K562 (cell line): ENCODE measurements at regions not wholly inside any gene's neighbourhood (a gene's known extent, or its start where the extent isn't known, plus 50 kb on each side); places are given as distances from the start of the nearest gene placed in this dataset.

Experiments used
- ATAC-seq: fragments of 200-7000 bp; cut with Tn5 transposase; 3 replicates; pipeline ENCODE4 v1.9.1; 2020; ENCODE audit warnings: moderate library complexity
- BruUV-seq: library from RNA; stranded (reverse); fragments of 400-500 nt; replicated peaks from 2 replicates; lab custom pipeline; 2021; lab: Mats Ljungman, UMichigan
- CTCF ChIA-PET: fragments of 300-600 bp; formaldehyde crosslinking; extraction: SDS; loops from one replicate; lab custom pipeline; 2021; ENCODE audit warnings: low intra/inter-chr PET ratio; lab: Yijun Ruan, JAX
- POLR2A ChIA-PET: fragments of 300-600, 350-650 bp; sonication (Branson Sonifier 250); formaldehyde crosslinking; extraction: SDS; loops from one replicate; lab custom pipeline; 2021; ENCODE audit warnings: antibody characterized with exemption, inconsistent platforms; lab: Yijun Ruan, JAX
- DNase-seq, 4 experiments: peaks; one replicate each; pipeline versions ENCODE4 v3.0.0 to v3.0.0-alpha.2; 2011 to 2018; ENCODE audit warnings: low spot score in 3 of 4, mixed read lengths in 3 of 4; ENCODE audit errors: extremely low read depth in 1 of 4
- FAIRE-seq: peaks from 2 replicates; lab custom pipeline; 2011; peaks lifted over from hg19 to GRCh38; lab: Jason Lieb, UNC
- H2AFZ ChIP-seq: 2 replicates; pipeline ENCODE4 v1.6.0; 2011; ENCODE audit warnings: low read depth, low read length, control low read depth, inconsistent platforms
- H3K27ac ChIP-seq: fragments of 200-600 bp; 3 replicates; pipeline ENCODE4 v1.8.0; 2011; ENCODE audit warnings: low read depth, mild to moderate bottlenecking, control low read depth, inconsistent platforms, low read length, moderate library complexity, mixed read lengths; ENCODE audit errors: extremely low read depth
- H3K27me3 ChIP-seq, 2 experiments: fragments of 300-600 bp in 1 of 2; 2 replicates in 1 of 2; 3 replicates in 1 of 2; pipeline versions ENCODE4 v1.6.0 to v1.8.0; 2011; ENCODE audit warnings: inconsistent platforms in 2 of 2, low read length in 2 of 2, mild to moderate bottlenecking in 1 of 2, mixed read lengths in 1 of 2, moderate library complexity in 1 of 2; ENCODE audit not compliant: control insufficient read depth in 2 of 2, insufficient read depth in 2 of 2
- H3K36me3 ChIP-seq: fragments of 300-600 bp; 3 replicates; pipeline ENCODE4 v1.8.0; 2011; ENCODE audit warnings: mild to moderate bottlenecking, low read length, inconsistent platforms; ENCODE audit not compliant: control insufficient read depth, insufficient read depth
- H3K4me1 ChIP-seq, 2 experiments: fragments of 200-600 bp in 1 of 2; replicated peaks in 1 of 2; 2 replicates in 1 of 2; 3 replicates in 1 of 2; pipeline versions ENCODE4 v1.5.1 to v1.8.0; 2011; ENCODE audit warnings: inconsistent platforms in 2 of 2, low read length in 2 of 2, mild to moderate bottlenecking in 1 of 2, mixed read lengths in 1 of 2, moderate library complexity in 1 of 2; ENCODE audit not compliant: control insufficient read depth in 2 of 2, insufficient read depth in 2 of 2
- H3K4me2 ChIP-seq: 2 replicates; pipeline ENCODE4 v1.6.1; 2011; ENCODE audit warnings: low read length, control low read depth, inconsistent platforms, mixed read lengths; ENCODE audit not compliant: insufficient read depth
- H3K4me3 ChIP-seq: fragments of 200-600 bp; sonication (generic), shearing (Covaris generic); 2 replicates; pipeline ENCODE4 v1.5.1; 2016; ENCODE audit warnings: control low read depth, inconsistent platforms
- H3K79me2 ChIP-seq: fragments of 200-600 bp; 3 replicates; pipeline ENCODE4 v1.8.0; 2011; ENCODE audit warnings: low read length, inconsistent platforms; ENCODE audit not compliant: control insufficient read depth, insufficient read depth
- H3K9ac ChIP-seq, 2 experiments: 2 replicates each; pipeline versions ENCODE4 v1.6.0 to v1.6.1; 2011; ENCODE audit warnings: low read depth in 2 of 2, low read length in 2 of 2, control low read depth in 1 of 2, inconsistent platforms in 1 of 2, mild to moderate bottlenecking in 1 of 2, mixed read lengths in 1 of 2; ENCODE audit not compliant: insufficient read depth in 1 of 2
- H3K9me1 ChIP-seq: one replicate; pipeline ENCODE4 v1.6.0; 2011; ENCODE audit warnings: inconsistent platforms, mild to moderate bottlenecking, low read length, moderate library complexity; ENCODE audit not compliant: control insufficient read depth, insufficient read depth
- H3K9me3 ChIP-seq: replicated peaks from 2 replicates; pipeline ENCODE4 v1.5.1; 2011; ENCODE audit warnings: low read depth, low read length, inconsistent platforms; ENCODE audit not compliant: control insufficient read depth, insufficient read depth
- H4K20me1 ChIP-seq: replicated peaks from 2 replicates; pipeline ENCODE4 v1.6.1; 2011; ENCODE audit warnings: low read length, inconsistent platforms, mixed read lengths; ENCODE audit not compliant: control insufficient read depth, insufficient read depth
- BHLHE40 ChIP-seq: IDR thresholded peaks from 2 replicates; pipeline ENCODE4 v1.6.1; 2011; ENCODE audit warnings: low read length, improper control_type of control experiment
- DMBX1 ChIP-seq: fragments of 250-450 bp; sonication (Bioruptor Pico); IDR thresholded peaks from 2 replicates; pipeline ENCODE4 v1.8.0; 2022; ENCODE audit warnings: inconsistent platforms, mild to moderate bottlenecking, moderate library complexity, borderline replicate concordance
- MIER1 ChIP-seq: fragments of 450-650 bp; IDR thresholded peaks from 2 replicates; pipeline ENCODE4 v1.6.1; 2016; ENCODE audit warnings: antibody characterized with exemption, mild to moderate bottlenecking, low read depth
- PHF20 ChIP-seq: fragments of 450-650 bp; IDR thresholded peaks from 2 replicates; pipeline ENCODE4 v1.6.1; 2018; ENCODE audit not compliant: partially characterized antibody
- ZNF707 ChIP-seq: fragments of 250-450 bp; sonication (Bioruptor Pico); conservative IDR thresholded peaks from 2 replicates; pipeline ENCODE4 v1.8.0; 2022; ENCODE audit warnings: inconsistent platforms, mild to moderate bottlenecking, moderate library complexity
- ZNF75A ChIP-seq: fragments of 450-650 bp; formaldehyde crosslinking; IDR thresholded peaks from 2 replicates; pipeline ENCODE4 v1.4.0; 2020; ENCODE audit warnings: mild to moderate bottlenecking
- WGBS: fragments of 100-300 bp; shearing (Covaris generic); methylation state at CpG from one replicate; pipeline ENCODE4 v1.1.6; 2016; ENCODE audit warnings: low coverage, mixed read lengths; ENCODE audit not compliant: insufficient coverage; ENCODE audit errors: missing lambda C conversion rate; 5-methylcytosine and 5-hydroxymethylcytosine counted together
- in situ Hi-C: fragments of 300-500 bp; cut with MboI; formaldehyde crosslinking; loops from 4 replicates; pipeline ENCODE4 v1.15.0; 2018; ENCODE audit warnings: inconsistent platforms, mixed read lengths
- intact Hi-C: fragments of 100-400 bp; cut with micrococcal nuclease; formaldehyde crosslinking; loops from 2 replicates; pipeline ENCODE4 v1.14.2; 2022

- no peaks in the 10 kb centered on the region for H4K20me1 ChIP-seq
- intact Hi-C loops = no loop called here
- no peak overlapping the region for H3K27ac ChIP-seq
- POLR2A ChIA-PET = no interaction called here
- FAIRE-seq (no peak), ATAC-seq (no peak), DNase-seq (no peak)
- BruUV-seq = no TSS peak
- H3K4me1 ChIP-seq = no peaks in the 10 kb centered on the region
- no peaks in the 10 kb centered on the region for H3K79me2 ChIP-seq
- no peak overlapping the region for H2AFZ ChIP-seq
- no peaks in the 10 kb centered on the region for H3K36me3 ChIP-seq
- WGBS = 3% methylated on average over 3 of the region's 5 CpGs
- in situ Hi-C loops = no loop called here
- no peaks in the 10 kb centered on the region for H3K9me3 ChIP-seq
- no peak overlapping the region for H3K4me2 ChIP-seq
- H3K9me1 ChIP-seq = no peaks in the 10 kb centered on the region
- no peaks in the 10 kb centered on the region for H3K27me3 ChIP-seq
- CTCF ChIA-PET = no interaction called here
- no peak for TF ChIP-seq PHF20
- no peak for TF ChIP-seq MIER1
- no peak for TF ChIP-seq ZNF75A (CRISPR knock-in tag)
- no peak for TF ChIP-seq DMBX1
- H3K9ac ChIP-seq = no peak overlapping the region
- H3K4me3 ChIP-seq = no peak overlapping the region
Measured at GRCh38 chr10:106336874-106337273, 827.6 kb downstream of the SORCS1 start.

GRCh38 chr10:106327747-106328146 is 836.8 kb downstream of the SORCS1 start:
- no peak for DNase-seq
- ChIA-PET CTCF (no interaction called here), POLR2A (no interaction called here)
- TF ChIP-seq BHLHE40 (no peak), ZNF707 (CRISPR knock-in tag) (peak; percentile 83)
- intact Hi-C loops = no loop called here
- no peak for FAIRE-seq
- in situ Hi-C loops = no loop called here
- H3K9me1 ChIP-seq = no peaks in the 10 kb centered on the region
- no peak for ATAC-seq
- 0% methylated on average over 3 of the region's 3 CpGs for WGBS
- H3K27ac ChIP-seq = no peak overlapping the region
- no peak overlapping the region for H2AFZ ChIP-seq
- no peak overlapping the region for H3K9ac ChIP-seq
- no TSS peak for BruUV-seq
- H3K4me1 ChIP-seq = no peaks in the 10 kb centered on the region
- H4K20me1 ChIP-seq = no peaks in the 10 kb centered on the region
- H3K9me3 ChIP-seq = no peaks in the 10 kb centered on the region
- no peak overlapping the region for H3K4me2 ChIP-seq
- H3K79me2 ChIP-seq = no peaks in the 10 kb centered on the region
- no peak overlapping the region for H3K4me3 ChIP-seq
- no peaks in the 10 kb centered on the region for H3K36me3 ChIP-seq
- no peaks in the 10 kb centered on the region for H3K27me3 ChIP-seq
